ENCODE measurements at regions not wholly inside any gene's neighbourhood (a gene's known extent, or its start where the extent isn't known, plus 50 kb on each side); places are given as distances from the start of the nearest gene placed in this dataset.
"Not testable (repeated sequence)": the region's sequence is repeated elsewhere in the genome, so short reads cannot be mapped to it uniquely, and the experiment has no call there.

DNA sequence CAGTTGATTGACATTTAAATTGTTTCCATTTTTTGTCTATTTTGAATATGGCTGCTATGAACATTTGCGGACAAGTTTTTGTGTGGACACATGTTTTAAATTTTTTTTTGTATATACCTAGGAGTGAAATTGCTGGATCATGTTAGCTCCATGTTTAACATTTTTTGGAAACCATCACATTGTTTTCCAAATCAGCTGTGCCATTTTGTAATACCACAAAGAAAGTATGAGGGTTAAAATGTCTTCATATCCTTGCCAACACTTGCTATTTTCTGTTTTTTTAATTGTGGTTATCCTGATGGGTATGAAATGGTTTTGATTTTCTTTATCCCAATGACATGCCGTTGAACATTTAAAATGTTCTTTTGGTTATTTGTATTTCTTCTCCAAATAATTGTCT lies 52.1 kb downstream of the CARTPT start:
- DNase-seq, result no peak

DNA sequence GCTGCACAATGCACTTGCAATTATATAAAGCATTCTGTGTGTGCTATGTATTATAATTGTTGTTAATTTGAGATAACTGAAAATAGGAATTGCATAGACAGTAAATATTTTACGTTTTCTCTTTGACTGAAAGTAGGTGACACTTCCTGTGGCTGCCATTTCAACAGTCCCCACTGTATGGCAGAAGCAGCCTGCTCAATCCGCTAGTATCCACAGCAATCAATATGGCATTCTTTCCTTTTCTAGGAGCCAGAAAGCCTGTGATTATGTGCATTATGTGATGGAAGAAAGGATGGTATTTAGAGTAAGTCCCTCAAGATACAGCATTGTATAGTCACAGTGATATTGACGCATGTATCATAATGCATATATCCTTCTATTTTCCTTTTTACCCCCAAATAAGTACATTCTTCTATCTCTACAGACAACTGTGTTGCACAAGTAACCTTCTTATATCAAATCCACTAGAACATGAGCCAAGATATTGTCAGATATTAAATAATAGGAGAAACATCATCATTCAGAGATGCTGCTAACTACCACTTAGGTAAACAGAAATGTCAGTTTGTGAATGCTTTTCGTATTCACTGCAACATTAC lies 59.7 kb downstream of the CARTPT start:
- peak; percentile 56 for DNase-seq

DNA sequence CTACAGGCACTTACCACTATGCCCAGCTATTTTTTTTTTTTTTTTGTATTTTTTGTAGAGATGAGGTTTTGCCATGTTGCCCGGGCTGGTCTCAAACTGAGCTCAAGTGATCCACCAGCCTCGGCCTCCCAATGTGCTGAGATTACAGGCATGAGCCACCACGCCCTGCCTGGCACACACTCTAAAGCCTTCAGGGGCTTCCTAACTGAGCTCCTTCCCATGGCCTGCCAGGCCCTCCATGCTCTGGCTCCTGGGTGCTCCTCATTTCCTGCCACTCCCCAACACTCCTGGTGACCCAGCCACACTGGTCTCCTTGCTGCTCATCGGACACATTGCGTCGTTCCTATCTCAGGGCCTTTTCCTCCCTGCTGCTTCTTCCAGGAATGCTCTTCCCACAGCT lies 61.5 kb downstream of the CARTPT start:
- no peak for DNase-seq

DNA sequence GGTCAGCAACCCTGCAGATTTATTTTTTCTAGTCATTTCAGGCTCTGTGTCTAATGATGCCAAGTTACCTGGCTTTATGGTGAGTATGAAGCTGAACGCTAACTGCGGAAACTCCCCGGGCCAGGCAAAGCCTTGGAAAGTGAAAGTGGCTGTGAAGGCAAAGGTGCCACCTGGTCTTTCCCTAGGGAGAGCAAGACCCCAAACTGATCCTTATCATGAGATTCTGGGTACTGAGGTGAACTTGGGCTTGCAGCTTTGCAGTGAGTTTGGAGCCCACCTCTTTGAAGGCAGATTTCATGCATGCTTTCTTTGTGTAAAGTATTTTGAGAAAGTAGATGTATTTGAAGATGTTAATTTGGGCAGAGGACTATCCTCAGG lies 63.3 kb downstream of the CARTPT start:
- DNase-seq, result no peak

DNA sequence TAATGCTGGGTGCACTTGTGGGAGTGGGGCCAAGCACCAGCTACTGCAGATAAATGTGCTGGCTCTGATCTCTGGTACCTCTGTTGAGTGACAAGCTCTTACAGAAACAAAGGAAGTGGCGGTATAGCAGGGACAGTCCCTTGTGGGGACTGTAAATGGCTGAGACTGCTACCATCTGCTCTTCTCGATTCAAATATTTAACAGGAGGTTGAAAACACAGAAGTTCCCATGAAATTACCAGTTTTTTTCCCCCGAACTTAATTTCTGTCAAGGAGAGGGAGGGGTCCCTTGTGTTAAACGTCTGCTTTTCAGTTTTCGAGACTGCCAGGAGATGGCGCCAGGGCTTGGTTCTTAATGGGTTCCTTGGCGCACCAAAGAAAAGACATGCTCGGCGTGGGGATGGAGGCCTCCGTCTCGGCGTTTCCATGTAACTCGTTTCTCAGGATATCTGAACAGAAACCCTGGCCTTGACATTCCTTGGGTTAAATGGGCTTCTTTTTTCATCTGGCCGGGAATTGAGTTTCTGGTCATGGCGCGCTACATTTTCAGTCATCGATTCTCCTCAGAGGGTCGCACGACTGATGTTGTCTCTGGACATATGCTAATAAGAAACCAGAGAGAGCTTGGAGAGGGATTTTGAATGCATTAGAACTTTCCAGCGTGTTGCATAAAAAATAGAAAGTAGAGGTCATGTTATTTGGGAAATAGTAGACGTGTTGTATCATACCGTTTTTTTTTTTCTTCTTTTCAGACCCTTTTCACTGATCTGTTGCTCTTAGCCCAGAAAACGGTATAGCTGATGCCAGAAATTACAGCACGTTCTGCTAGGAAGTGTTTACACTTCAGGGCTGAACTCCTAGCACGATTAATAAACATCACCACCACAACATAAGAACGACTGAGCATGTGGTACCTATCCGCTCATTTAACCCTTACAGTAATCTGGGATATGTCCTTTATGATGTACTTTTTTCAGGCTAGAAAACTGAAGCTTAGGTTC lies 64.0 kb downstream of the CARTPT start:
- peak; percentile 80 for DNase-seq

DNA sequence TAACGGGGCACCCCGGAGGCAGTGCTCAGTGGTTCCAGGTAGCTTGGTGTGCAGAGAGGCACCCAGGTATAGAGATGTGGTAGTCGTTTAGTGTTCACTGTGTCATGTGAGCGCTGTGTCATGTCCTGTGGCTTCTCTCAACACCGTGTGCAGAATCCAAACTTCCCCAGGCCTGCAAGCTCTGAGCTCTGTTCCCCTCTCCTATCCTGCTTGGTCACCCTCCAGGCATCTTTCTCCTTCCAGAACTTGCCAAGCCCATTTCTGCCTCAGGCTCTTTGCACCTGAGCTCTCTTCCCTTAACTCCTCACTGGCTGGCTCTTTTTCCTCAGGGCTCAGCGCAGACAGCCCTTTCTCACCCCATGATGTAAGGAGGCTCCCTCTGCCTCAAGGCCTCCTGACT lies 64.8 kb downstream of the CARTPT start:
- DNase-seq, result no peak

DNA sequence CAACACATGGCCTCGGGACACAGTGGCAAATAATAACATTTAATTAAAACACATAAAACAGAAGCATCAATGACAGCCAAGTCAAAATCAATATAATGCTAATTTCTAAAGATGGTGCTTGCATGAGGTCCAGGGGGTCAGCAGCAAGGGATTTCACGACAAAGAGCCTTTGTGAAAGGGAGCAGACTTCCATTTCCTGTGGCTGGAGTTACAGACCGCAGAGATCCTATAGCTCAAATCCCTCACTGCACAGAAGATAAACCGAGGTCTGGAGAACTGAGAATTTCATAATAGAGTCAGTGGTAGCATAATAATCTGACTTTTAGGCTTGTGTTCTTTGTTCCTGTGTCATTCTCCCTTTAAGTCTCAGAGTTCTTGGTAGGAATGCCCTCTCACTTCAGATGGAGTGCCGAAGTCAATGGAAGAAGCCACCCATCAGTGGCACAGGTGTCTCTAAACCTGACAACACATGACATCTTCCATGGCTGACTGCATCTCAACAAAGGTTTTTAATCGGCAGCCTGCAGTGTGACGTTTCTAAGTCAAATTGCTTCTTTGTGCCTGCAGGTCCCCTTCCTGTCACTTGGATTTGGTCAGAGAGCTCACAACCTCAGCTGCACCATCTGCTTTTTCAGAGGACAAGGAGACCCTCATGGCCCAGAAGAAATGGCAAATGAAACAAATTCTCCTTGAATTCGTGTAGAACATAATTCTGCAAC lies 67.4 kb downstream of the CARTPT start:
- no peak for DNase-seq

DNA sequence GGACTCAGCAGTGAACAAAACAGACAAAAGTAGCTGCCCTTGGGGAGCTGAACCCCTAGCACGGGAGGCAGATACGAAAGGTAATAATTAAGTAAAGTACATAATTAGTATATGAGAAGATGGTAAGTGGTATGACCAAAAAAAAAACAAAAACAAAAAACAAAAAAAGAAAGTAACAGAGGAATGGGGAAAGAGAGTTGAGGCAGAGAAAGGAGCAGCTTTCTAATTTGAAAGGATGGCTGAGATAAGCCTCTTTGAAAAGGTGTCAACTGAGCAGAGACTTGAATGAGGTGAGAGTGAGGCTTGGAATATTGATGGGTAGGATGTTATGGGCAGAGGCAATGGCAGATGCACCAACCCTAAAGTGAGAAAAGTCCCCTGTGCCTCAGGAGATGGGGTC lies 69.7 kb downstream of the CARTPT start:
- DNase-seq, result no peak

DNA sequence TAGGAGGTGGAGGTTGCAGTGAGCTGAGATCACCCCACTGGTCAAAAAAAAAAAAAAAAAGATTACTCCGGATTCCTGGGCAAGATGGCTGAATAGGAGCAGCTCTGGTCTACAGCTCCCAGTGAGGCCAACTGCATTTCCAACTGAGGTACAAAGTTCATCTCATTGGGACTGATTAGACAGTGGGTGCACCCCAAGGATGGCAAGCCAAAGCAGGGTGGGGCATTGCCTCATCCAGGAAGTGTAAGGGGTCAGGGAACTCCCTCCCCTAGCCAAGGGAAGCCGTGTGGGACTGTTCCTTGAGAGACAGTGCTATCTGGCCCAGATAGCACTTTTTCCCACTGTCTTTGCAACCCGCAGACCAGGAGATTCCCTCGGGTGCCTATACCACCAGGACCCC lies 70.7 kb downstream of the CARTPT start:
- DNase-seq, result no peak

DNA sequence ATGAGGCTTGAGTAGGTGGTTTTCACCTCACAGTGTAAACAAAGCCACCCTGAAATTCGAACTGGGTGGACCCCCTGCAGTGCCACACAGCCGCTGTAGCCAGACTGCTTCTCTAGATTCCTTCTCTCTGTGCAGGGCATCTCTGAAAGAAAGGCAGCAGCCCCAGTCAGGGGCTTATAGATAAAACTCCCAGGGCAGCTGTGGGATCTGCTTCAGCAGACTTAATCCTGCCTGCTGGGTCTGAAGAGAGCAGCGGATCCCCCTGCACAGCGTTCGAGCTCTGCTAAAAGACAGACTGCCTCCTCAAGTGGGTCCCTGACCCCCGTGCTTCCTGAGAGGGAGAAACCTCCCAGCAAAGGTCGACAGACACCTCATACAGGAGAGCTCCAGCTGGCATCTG lies 71.4 kb downstream of the CARTPT start:
- no peak for DNase-seq

DNA sequence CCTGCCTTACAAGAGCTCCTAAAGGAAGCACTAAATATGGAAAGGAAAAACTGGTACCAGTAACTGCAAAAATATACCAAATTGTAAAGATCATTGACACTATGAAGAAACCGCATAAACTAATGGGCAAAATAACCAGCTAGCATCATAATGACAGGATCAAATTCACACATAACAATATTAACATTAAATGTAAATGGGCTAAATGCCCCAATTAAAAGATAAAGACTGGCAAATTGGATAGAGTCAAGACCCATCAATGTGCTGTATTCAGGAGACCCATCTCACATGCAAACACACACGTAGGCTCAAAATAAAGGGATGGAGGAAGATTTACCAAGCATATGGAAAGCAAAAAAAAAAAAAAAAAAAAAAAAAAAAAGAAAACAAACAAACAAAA lies 73.0 kb downstream of the CARTPT start:
- DNase-seq, result not testable (repeated sequence)

DNA sequence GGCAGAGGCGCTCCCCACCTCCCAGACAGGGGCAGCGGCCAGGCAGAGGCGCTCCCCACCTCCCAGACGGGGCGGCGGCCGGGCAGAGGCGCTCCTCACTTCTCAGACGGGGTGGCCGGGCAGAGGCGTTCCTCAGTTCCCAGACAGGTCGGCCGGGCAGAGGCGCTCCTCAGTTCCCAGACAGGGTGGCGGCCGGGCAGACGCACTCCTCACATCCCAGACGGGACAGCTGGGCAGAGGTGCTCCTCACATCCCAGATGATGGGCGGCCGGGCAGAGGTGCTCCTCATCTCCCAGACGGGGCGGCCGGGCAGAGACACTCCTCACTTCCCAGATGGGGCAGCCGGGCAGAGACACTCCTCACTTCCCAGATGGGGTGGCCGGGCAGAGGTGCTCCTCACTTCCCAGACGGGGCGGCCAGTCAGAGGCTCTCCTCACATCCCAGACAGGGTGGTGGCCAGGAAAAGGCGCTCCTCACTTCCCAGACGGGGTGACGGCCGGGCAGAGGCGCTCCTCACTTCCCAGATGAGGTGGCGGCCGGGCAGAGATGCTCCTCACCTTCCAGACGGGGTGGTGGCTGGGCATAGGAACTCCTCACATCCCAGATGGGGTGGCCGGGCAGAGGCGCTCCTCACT lies 75.1 kb downstream of the CARTPT start:
- DNase-seq, result no peak

DNA sequence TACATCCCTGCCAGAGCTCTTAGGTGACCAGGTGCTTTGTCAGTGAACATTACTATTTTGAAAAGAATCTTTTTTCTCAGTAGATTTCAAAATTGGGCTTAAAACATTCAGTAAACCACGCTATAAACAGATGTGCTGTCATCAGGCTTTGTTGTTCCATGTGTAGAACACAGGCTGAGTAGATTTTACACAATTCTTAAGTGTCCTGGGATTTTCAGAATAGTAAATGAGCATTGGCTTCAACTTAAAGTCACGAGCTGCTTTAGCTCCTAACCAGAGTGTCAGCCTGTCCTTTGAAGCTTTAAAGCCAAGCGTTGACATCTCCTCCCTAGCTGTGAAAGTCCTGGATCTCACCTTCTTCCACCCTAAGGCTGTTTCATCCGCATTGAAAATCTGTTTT lies 83.6 kb downstream of the CARTPT start:
- no peak for DNase-seq

DNA sequence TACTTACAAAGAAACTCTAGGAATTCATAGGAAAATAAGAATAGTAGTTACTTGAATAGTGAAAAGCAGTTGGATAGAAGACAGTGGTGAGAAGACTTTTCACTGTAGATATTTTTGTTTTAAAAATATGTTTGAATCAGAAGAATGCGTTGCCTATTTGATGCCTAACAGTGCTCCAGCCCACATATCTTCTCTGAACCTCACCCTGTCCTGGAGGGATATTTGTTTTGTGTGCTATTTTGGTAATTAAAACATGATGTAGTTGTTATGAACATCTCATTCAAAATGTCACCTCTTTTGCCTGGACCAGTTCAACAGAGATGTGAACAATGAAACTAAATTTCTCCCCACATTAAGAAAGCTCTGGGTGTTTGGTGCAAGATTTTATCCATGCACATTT lies 87.6 kb downstream of the CARTPT start:
- DNase-seq, result no peak

DNA sequence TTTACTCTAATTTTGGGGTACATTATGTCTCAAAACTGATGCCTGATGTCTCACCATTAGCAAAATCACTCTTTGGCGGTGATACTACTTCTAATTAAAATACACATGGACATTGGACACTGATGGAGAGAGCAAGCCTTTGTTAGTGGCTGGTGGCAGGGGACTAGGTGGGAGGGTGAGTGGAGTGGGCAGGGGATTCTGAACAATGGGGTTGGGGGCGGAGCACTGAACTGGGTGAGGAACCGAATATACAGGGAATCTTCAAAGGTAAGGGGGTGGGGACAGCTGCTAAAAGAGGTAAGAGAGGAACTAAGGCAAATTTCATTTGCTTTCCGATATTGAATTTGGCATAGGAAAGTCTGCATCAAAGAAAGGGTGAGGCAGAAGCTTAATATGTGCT lies 88.8 kb downstream of the CARTPT start:
- DNase-seq, result no peak

DNA sequence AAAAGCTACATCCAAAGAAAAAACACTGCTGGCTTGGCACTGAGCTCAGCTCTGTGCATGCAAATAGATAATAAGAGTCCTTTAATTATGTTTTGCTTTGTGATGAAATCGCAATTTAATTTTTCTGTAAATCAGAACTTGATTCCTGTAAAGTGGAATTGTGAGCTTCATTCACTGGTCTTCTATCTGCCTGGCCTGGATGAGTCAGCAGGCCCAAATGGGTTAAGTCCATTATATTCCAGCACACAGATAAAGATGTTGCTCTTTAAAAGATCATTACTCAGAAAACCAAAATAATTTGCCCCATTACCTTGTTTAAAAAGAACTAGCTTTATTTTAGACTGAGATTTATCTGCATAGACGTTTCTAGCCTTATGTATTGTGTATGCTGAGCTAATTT lies 90.4 kb downstream of the CARTPT start:
- DNase-seq, result peak; percentile 3

DNA sequence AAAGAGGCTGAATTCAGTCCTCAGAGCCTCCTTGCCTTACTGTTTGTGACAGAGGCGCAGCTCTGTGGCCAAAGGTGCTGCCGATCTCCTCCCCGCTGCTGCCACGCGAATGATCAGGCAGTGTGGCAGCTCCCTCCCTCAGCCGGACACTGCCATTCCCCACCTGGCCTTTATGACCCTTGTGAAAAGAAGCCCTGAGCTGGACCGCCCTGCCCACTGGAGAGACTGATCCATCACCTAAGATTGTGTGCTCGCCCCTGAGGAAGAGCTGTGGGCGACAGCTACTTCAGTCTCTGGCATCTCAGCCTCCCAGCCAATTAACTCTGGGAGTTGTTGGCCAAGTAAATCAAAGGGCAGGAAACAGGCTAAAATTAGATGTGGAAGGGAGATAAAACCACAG lies 90.9 kb downstream of the CARTPT start:
- peak; percentile 14 for DNase-seq

DNA sequence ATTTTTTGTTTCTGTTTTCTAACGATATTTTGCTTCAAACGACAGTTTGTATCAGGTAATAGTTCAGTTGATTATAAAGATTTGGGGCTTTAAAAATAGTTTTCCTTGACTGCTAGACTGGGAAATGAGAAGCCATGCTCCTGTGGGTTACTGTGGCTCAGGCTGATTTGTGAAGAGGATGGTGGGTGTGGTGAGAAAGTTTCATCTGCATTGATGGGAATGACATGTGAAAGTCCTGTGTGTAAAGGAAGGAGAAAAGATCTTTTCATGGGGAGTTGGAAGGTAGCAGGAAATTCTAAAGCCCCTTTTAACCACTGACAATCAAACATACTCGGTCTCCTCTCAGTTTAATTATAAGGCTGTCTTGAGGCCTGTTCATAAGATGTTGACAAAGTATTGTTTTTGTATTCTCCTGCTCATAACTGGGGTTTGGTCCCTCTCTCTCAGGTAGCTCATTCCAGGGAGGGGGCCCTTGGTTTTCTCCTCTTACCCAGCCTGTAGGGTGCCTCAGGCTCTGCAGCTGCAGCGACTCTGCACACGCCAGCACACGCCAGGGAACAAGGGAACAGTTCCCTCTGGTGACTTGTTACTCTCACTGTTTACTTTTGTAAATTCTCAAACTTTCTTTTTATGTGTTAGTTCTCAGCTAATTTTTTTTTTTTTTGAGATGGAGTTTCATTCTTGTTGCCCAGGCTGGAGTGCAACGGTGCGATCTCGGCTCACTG lies 91.6 kb downstream of the CARTPT start:
- DNase-seq, result no peak

DNA sequence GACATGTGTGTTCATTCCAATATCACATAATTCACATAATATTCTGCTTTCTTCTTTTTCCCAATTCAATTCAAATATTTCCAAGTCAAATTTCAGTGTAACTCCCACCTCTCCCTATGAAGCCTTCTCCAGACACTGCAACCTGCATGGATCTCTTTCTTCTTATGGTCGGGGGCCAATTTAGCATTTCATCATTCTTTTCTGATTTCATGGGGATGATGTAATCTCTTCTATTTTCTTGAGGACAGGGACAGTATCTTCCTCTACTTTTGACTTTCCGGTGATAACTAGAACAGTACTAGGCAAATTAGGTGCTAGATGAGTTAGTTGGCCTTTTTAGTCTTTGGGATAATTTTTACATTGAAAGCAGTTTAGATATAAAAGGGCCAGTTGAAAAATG lies 92.7 kb downstream of the CARTPT start:
- no peak for DNase-seq

DNA sequence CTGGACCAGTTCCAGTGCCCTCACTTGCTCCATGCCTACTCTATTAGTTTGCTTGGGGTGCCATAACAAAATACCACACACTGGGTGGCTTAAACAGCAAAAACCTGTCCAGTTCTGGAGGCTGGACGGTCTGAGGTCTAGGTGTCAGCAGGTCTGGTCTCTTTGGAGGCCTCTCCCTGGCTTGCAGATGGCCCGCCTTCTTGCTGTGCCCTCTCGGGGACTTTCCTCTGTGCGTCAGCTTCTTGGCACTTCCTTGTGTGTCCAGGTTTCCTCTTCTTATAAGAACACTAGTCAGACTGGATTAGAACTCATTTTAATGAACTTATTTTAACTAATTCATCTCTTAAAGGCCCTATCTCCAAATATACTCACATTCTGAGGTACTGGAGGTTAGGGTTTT lies 97.2 kb downstream of the CARTPT start:
- no peak for DNase-seq

DNA sequence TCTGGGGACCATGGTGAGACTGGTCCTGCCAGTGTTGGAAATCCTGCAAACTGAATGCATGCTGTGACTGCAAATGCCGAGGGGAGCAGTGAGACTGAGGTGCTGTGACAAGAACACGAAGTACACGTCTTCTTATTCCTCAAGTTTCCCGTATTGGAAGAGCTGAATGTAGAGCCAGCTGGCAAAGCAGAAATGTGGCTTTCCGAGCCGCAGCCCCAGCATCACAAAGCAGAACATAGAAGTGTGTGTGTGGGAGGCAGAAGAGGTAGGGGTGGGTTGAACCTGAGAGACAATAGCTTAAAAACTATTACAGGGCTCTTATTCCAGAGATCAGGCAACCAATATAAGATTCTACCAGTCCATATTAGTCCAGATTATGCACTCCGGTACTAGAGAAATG lies 98.8 kb downstream of the CARTPT start:
- DNase-seq, result no peak

DNA sequence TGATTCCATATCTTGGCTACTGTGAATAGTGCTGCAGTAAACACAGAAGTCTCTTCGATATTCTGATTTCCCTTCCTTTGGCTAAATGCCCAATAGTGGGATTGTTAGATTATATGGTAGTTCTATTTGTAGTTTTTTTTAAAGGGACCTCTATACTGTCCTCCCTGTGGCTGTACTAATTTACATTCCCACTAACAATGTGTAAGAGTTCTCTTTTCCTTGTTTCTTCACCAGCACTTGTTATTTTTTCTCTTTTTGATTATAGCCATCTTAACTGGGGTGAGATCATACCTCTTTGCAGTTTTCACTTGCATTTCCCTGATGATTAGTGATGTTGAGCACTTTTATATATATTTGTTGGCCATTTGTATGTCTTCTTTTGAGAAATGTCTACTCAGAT lies 102.0 kb downstream of the CARTPT start:
- DNase-seq, result no peak

DNA sequence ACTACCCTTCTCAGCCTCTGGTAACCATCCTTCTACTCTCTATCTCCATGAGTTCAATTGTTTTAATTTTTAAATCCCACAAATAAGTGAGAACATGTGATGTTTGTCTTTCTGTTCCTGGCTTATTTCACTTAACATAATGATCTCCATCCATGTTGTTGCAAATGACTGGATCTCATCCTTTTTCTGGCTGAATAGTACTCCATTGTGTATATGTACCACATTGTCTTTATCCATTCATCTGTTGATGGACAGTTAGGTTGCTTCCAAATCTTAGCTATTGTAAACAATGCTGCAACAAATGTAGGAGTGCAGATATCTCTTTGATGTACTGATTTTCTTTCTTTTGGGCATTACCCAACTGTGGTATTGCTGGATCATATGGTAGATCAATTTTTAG lies 103.0 kb downstream of the CARTPT start:
- DNase-seq, result not testable (repeated sequence)

Data from fibroblast of skin of right biceps (primary cell).